Bronchial epithelial cell (primary cell): ENCODE measurements at regions not wholly inside any gene's neighbourhood (a gene's known extent, or its start where the extent isn't known, plus 50 kb on each side); places are given as distances from the start of the nearest gene placed in this dataset.
A peak's percentile ranks its signal among the peaks of the same experiment; 100 is the strongest.

Experiments used
- DNase-seq: peaks from one replicate; pipeline ENCODE4 v3.0.0-alpha.2; 2010; ENCODE audit warnings: low read depth
- FAIRE-seq: peaks from 2 replicates; lab custom pipeline; 2011; peaks lifted over from hg19 to GRCh38; lab: Jason Lieb, UNC
- H3K27me3 ChIP-seq: 2 replicates; pipeline ENCODE4 v1.5.1; 2011; ENCODE audit warnings: low read length; ENCODE audit not compliant: control insufficient read depth, insufficient read depth
- H3K36me3 ChIP-seq: 2 replicates; pipeline ENCODE4 v1.5.1; 2011; ENCODE audit warnings: low read length; ENCODE audit not compliant: control insufficient read depth, insufficient read depth
- H3K4me3 ChIP-seq: 2 replicates; pipeline ENCODE4 v1.5.1; 2011; ENCODE audit warnings: mild to moderate bottlenecking, low read depth, low read length, control low read depth
- TF ChIP-seq, protein P1 (sequence below): IDR thresholded peaks from 2 replicates; pipeline ENCODE4 v1.5.1; 2011; ENCODE audit warnings: mild to moderate bottlenecking, moderate library complexity, low read length, control low read depth, inconsistent platforms; ENCODE audit not compliant: insufficient read depth, severe bottlenecking

DNA sequence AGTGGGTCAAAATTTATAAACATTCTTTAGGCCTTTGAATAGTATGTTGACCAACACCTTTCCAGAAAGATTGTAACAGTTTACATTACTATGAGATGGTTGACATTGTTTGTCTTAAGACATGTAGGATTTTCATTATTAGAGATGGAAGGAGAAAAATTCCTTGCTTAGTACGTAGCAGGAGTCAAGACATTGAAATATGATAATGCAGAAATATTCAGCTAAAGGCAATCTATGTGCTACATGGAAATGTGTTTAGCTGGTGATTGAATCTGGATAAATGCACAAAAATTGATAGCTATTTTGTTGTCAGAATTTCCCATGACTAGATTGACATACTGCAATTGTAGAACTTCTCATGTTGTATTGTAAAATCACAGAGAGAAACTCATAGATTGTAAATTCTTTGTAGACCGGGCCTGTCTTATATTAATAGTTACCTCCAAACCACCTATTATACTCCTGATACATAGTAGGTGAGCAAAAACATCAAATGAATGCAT is 370.4 kb upstream of the CBLB start:
- Histone ChIP-seq H3K4me3 (no peak overlapping the region), H3K27me3 (no peaks in the 10 kb centered on the region), H3K36me3 (no peaks in the 10 kb centered on the region)
- TF ChIP-seq, protein P1, sequence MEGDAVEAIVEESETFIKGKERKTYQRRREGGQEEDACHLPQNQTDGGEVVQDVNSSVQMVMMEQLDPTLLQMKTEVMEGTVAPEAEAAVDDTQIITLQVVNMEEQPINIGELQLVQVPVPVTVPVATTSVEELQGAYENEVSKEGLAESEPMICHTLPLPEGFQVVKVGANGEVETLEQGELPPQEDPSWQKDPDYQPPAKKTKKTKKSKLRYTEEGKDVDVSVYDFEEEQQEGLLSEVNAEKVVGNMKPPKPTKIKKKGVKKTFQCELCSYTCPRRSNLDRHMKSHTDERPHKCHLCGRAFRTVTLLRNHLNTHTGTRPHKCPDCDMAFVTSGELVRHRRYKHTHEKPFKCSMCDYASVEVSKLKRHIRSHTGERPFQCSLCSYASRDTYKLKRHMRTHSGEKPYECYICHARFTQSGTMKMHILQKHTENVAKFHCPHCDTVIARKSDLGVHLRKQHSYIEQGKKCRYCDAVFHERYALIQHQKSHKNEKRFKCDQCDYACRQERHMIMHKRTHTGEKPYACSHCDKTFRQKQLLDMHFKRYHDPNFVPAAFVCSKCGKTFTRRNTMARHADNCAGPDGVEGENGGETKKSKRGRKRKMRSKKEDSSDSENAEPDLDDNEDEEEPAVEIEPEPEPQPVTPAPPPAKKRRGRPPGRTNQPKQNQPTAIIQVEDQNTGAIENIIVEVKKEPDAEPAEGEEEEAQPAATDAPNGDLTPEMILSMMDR: no peak
- DNase-seq (no peak), FAIRE-seq (no peak)

DNA sequence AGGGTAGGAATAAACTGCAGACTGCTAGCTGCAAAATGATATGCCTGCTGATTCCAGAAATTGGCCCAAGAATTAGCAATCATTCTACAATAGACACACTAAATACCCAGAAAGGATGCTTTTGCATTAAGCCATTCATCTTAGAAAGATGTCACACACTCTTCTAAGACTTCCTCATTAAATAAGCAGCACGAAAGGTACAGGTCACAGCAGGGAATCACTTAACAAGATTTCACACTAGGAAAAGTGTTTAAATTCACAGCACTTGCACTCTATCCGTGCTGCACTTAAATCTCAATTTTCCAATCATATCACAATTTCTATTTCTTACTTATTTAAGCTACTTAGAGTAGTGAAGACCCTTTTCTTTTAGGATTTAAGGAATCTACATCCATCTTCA is 372.8 kb upstream of the CBLB start:
- TF ChIP-seq, protein P1: no peak
- FAIRE-seq (no peak), DNase-seq (no peak)
- Histone ChIP-seq H3K27me3 (no peaks in the 10 kb centered on the region), H3K36me3 (no peaks in the 10 kb centered on the region), H3K4me3 (no peak overlapping the region)

DNA sequence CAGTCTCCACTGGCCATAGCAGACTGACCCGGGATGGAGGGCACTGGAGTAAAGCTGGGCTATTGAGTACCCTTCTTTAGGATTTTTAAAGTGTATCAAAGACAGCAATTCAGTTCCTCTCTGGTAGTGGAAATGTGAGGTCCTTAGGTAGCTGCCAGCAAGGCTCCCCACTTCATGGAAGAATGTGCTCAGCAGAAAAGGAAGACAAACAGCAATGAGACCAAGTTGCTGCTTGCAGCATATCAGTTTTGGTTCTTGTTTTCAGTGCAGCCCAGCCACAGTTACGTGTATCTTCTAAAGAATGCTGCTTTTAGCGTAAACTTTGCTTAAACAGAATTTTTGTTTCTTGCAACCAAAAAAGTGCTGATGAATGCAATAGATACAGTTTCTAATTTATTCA is 374.0 kb upstream of the CBLB start:
- DNase-seq (no peak), FAIRE-seq (no peak)

DNA sequence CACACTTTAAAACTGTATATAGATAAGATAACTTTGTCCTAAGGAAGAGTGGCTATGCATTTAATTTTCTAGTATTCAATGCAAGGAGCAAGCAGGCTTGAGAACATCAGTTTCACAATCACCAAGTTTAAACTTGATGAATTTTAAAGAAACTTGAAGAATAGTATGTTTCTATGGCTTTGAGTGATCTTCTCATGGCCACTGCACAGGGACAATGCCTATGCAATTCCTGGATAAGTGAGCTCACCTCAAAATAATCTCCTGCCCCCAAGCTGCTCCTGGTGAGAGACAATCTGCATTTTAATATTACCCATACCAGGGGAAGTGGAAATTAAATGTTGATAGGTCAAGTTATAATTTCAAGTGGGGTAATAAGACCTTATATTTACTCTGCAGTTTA is 376.6 kb upstream of the CBLB start:
- no peaks in the 10 kb centered on the region for H3K27me3 ChIP-seq
- FAIRE-seq (no peak), DNase-seq (no peak)
- TF ChIP-seq, protein P1: no peak
- no peaks in the 10 kb centered on the region for H3K36me3 ChIP-seq
- H3K4me3 ChIP-seq: no peak overlapping the region

More for the DNA sequence above, 374.0 kb upstream of the CBLB start:
- Histone ChIP-seq H3K36me3 (no peaks in the 10 kb centered on the region), H3K4me3 (no peak overlapping the region), H3K27me3 (no peaks in the 10 kb centered on the region)
- TF ChIP-seq, protein P1: no peak

DNA sequence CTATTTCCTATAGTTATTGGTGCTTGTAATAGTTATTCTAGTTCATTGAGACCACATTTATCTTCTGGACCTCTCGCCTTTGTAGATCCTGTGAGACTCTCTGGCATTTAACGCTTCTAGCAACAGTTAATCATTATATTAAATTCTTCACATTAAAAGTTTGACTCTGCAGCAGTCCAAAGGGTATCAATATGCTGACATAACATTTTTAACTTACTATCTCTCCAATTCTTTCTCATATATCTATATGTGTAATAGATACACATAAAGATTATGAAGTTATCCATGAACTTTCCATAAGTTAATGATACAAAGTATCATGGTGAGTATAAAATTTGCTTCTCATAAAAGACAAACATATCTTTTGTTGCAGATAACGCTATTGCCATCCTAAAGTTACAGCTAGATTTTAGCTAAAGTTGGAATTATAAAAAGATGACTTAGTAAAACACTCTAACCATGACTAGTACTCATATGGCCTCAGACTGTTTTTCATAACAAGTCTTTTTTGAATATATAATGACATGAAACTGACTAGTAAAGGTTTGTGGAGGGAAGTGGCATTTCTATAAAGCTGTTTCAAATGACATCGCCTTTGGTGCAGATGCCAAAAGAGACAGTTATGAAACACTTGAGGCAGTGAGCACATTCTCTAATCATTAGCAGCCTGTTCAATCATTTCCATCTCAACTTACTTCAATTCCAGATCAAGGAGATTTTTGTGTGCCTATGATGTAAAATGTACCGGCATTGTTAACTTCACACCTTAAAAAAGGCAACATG is 379.3 kb upstream of the CBLB start:
- TF ChIP-seq, protein P1: no peak
- Histone ChIP-seq H3K4me3 (no peak overlapping the region), H3K27me3 (no peaks in the 10 kb centered on the region), H3K36me3 (peaks cover 1% of the 10 kb centered on the region)
- DNase-seq (no peak), FAIRE-seq (no peak)

DNA sequence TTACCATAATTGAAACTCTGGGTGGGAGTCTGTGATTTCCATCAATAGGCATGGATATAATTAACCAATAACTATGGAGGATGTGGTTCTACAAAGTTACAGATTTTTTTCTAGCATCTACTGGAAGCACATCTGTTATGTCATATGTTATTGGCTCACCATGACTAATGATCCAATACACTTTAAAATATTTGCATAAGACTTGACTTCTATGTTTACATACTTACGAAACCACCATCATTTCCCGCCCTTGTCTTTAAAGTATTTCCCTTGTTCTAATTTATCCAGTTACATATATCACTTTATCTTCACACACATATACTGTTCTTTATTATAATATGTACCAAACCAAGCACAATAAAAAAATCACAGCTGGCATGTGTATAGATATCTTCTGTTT is 380.3 kb upstream of the CBLB start:
- Histone ChIP-seq H3K36me3 (peaks cover 1% of the 10 kb centered on the region), H3K4me3 (no peak overlapping the region), H3K27me3 (no peaks in the 10 kb centered on the region)
- peak; percentile 88 for DNase-seq
- TF ChIP-seq, protein P1: no peak
- no peak for FAIRE-seq
